HG03520 (cell line): ENCODE measurements at regions not wholly inside any gene's neighbourhood (a gene's known extent, or its start where the extent isn't known, plus 50 kb on each side); places are given as distances from the start of the nearest gene placed in this dataset.

Experiments
- ATAC-seq: cut with Tn5 transposase; IDR thresholded peaks from one replicate; pipeline ENCODE4 v1.9.1; 2021; ENCODE audit warnings: mild to moderate bottlenecking, moderate library complexity; ENCODE audit not compliant: unreplicated experiment

DNA sequence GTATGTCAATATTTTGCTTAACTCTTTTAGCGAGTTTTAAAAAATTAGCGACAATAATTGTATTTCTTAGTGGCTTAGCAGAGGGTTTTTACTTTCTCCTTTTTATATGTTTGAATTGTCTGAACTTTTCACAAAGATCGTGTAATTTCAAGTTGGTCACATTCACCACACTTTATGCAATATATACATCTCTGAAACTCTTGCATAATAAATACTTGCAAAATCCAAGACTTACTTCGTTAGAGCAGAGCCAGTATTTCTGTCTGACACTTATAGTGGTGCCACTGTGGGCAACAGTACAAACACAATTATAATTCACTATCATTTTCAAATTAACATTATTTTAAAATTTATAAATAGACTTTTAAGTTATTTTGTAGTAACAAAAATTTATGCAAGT lies 62.0 kb downstream of the SUCNR1 start:
- ATAC-seq = no peak

DNA sequence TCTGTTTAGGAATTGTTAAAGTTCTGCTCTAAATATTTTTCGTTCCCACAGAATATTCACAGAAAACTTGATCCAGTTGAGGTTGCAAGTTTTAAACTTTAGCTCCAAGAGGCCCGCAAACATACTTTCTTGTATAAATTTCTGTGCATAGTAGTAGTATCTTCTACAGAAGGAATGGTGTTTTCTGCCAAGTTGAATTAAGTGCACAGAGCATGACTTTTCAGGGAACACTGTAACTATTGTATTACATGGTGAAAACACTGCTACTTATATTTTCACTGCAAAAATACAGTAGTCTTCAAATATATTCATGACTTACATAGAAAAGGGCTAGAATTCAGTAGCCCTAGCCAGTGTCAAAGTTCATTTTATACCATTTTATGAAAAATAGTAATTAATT lies 67.0 kb downstream of the SUCNR1 start:
- ATAC-seq = no peak

DNA sequence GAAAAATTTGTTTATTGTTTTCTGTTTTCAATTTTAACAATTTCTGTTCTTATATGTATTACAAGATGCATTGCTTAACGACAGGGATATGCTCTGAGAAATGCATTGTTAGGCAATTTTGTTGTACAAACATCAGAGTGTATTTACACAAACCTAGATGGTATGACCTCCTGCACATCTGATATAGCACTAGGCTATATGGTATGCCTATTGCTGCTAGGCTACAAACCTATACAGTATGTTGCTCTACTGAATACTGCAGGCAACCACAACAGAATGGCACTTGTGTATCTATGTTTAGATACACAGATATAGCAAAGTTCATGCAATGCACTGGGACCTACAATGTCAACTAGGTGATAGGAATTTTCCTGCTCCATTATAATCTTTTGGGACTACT lies 70.1 kb downstream of the SUCNR1 start:
- ATAC-seq = no peak

DNA sequence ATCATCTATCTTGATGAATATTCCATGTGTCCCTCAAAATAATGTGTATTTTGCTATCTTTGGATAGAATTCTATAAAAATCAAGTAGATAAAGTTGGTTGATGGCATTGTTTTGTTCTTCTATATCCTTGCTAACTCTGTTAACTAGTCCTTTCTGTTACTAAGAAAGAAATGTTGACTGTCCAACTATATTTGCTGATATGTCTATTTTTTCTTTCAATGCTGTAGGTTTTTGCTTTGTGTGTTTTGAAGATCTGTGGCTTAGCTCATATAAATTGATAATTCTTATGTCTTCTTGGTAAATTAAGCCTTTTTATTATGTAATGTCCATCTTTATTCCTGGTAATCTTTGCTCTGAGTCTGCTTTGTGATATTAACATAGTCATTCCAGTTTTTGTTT lies 70.9 kb downstream of the SUCNR1 start:
- no peak for ATAC-seq

DNA sequence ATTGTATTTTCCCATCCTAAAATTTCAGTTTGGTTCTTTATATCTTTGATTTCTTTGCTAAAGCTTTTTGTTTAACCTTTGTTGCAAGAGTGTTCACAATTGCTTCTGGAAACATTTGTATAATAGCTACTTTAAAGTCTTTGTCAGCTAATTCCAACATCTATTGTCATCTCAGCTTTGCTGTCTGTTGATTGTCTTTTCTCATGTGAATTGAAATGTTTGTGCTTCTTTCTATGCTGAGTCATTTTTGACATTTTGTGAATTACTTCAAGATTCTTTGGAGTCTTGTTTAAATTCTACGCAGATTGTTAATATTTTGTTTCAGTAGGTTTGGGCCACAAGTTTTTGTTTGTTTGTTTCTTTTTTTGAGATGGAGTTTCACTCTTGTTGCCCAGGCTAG lies 73.2 kb downstream of the SUCNR1 start:
- ATAC-seq = no peak

DNA sequence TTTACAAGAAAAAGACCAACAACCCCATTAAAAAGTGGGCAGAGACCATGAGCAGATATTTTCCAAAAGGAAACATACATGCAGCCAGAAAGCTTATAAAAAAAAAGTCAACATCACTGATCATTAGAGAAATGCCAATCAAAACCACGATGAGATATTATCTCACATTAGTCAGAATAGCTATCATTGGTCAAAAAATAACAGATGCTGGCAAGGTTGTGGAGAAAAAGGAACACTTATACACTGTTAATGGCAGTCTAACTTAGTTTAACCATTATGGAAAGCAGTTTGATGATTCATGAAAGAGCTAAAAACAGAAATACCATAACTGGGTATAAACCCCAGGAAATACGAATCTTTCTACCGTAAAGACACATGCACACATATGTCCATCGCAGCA lies 76.3 kb downstream of the SUCNR1 start:
- no peak for ATAC-seq

DNA sequence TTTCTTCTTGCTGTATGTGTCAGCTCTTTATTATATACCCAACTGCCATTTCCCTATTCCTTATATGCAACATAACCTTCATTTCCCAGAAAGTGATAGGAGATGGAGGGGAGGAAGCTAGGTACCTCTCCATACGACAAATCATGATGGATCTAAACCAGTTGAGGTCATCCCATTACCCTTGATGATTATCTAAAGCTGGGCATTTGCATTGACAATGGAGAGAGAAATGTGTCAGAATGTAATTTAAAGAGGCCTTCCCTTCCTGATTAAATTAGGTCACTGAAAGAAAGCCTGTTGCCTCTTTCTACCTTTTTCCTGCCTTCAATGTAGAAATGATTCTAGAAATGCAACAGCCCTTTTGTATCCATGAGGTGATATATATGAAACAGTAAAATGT lies 81.9 kb downstream of the SUCNR1 start:
- ATAC-seq = no peak

DNA sequence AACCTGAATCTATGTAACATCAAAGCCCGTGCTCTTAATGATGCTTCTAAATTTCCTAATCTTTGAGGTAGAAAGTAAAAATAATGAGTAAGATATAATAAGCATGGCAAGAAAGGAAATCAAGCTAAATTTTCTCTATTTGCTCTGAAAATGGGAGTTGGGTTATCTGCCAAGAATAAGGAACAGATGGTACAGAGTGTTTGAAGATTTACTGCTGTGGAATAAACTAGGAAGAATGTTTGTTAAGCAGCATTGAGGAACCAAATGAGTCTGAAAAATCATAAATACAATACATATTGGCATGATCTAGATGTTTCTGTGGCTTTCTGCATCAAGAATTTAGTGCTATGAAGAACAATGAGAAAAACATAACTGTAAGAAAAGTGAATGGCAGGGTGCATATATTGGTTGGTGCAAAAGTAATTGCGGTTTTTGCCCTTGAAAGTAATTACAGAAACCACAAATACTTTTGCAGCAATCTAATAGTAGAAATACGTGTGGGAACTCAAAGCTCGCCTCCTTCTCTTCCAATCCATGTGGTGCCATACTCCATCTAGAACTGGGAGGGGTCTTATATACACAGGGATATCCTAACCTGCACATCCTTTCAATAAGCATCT lies 87.6 kb downstream of the SUCNR1 start:
- no peak for ATAC-seq

DNA sequence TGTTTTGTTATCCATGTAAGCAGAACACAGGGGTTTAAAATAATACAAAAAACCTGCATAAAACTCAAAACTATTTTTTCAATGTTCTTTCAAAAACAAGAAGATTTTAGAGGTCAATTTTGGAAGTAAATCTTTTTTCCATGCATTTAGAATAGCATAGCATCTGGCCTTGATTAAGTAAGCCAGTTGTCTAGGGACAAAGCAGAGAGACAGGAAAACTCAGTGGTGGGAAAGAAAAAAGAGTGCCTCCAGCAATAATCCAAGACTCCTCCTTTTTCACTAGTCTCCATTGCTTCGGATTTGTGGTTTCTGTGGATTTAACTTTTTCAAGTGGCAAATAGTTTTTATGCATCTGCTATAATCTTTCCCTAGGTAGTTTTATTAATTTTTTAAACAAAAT lies 88.9 kb downstream of the SUCNR1 start:
- ATAC-seq = no peak

DNA sequence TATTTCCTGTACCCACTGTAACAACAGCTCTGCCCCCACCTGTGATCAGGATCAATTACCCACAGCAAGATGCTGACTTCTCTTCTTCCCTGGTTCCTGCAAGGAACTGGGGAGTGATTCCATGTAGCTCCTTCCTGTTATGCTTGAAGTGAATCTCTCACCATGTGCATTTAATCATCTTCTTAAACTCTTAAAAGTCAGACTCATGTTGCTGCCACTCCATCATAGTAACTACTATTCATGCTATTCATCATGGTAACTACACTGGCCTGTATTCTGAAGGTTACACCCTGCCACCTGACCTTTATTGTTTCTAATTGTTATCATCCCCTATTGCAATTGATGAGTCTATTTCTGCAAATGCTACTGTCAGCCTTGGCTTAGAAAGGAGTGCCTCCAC lies 89.5 kb downstream of the SUCNR1 start:
- ATAC-seq = no peak

DNA sequence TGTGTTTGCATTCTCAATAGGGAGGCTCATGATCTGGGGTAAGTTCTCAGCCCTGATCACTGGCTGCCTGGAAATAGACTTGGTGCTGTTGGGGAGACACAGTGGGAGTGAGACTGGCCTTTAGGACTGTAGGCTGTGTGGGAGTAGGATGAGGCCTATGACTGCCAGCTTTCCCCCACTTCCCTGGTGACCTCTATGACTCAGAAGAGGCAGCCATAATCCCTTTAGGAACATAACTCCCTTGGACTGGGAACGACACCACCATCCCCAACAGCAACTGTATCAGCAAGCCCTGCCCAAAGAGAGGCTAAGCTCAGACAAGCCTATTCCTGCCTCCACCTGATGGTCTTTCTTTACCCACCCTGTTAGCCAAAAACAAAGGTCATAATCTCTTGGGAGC lies 91.3 kb downstream of the SUCNR1 start:
- no peak for ATAC-seq

DNA sequence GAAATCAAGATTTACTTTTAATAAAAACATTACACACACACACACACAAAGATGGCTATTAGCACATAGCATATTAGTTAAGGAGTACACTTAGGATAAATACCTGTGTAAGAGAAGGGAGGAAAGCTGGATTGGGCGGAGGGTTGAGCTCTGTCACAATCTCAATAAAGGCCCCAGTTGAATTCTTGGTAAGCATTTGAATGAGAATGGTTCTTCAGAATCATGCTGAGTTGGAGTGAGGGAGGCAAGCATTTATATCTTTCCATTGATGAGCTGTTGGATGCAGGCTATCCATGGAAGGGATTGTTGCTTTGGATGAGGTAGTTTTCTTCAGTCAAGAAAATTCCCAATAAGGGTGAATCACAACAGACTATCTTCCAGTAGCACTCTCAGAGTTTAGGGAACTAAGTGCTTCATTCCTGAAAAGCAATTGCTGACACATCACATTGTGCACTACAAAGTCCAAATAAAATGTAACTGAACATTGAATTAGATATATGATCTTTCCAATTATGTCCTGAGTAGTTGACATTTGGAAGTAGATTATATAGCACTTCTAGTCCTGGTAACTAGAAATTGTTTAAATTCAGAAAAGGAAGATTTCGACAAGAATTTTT lies 95.7 kb downstream of the SUCNR1 start:
- ATAC-seq = no peak

DNA sequence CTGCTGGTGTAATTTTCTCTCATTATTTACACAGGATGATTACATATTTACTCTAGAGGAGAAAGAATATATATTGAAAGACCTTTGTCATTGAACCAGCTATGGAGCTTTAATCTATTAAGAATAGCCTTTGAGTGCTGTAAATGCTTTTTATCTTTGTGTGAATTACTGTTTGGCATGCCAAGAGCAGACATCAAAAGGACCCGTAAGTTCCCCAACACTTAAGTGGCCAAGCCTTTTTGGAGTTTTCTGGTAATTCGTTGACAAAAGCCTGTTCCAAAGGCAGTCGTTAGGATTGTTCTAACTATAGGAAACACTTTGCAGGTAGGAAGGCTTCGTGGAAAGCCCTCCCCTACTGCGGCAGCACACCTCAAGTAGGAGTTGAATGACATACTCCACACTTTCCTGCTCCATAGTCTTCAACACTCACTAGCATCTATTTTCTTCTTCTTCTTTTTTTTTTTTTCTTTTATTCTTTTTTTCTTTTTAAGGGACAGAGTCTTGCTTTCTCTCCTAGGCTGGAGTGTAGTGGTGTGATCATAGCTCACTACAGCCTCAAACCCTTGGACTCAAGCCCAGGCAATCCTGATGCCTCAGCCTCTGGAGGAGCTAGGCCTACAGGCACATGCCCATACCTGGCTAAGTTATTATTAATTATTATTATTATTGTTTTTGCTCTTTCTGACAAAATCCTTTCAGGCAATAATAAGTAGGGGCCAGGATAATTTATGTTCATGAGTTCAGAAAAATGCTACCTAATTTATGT lies 98.6 kb downstream of the SUCNR1 start:
- ATAC-seq = no peak

DNA sequence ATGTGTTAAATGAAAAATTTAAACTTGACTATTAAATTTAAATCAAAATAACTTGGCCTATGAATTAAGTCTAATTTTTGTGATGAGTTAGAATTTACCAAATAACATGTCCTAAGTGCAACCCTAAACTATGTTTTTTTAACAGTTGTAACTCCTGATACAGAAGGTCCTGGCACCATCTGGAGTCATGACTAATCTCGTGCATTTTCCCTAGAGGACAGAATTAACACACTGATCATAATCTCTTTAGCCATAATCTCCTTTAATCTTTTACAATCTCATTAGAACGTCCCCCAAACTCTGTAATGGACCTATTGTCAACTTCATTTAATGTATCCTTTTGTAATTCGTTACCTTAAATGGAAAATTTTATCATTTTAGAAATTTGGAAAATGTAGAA lies 100.6 kb downstream of the SUCNR1 start:
- ATAC-seq = no peak

DNA sequence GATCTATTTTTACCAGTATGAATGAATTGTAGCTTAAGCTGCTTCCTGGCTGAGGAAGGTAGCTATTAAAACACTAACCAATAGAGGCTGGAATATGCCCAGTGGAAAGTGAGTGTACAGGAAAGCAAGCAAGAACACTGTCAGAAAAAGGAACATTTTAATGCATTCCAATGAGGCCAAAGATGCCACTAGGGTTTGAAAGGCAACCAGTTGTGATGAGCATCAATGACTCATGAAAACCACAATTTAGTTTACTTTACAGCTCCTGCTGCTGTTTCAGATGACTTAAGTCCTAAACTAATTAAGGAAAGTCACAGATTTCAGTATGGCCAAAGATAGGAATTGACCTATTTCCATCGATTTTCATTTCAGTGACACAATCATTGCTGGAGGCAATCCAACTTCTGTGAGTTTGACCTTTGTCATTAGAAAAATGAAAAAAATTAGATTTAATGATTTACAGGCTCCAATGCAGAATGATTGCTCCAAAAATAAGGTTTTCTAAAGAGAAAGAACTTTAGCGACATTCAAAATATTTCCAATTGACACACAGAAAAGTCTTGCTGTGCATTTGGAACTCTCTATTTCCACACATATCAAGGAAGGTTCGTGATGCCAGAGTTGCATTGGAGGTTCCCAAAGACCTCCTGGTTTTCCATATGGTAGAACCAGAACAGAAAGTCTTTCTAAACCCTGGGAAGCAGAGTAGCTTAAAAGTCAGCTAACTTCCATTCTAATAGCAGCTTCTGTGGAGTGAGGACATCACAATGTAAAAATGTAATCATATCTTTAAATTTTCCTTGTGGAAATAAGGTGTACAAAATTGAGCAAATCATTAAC lies 103.0 kb downstream of the SUCNR1 start:
- ATAC-seq = no peak

DNA sequence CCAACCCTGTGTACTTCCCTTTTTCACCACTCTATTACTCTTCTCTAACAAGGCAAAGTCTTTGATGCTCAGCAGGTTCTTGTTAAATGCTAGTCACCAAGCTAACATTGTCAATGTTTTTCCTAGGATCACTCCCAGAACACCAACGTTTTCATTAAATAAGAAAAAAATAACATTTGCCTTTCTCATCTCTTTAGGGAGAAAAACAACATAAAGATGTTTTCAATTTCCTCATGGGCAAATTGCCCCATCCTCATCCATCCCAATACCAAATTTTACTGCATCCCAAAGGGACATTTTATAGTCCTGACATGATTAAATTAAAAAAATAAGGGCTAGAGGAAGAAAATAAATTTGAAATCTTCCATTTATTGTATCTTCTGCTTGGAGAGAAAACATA lies 106.5 kb downstream of the SUCNR1 start:
- ATAC-seq = no peak

DNA sequence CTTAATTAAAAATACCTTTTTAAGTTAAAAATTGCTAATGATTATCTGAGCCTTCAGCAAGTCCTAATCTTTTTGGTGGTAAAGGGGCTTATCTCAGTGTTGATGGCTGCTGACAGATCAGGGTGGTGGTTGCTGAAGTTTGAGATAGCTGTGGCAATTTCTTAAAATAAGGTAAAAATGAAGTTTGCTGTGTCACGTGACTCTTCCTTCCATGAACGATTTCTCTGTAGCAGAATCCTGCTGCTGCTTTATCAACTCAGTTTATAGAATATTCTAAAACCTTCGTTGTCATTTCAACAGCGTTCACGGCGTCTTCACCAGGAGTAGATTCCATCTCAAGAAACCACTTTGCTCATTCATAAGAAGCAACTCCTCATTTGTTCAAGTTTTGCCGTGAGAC lies 110.1 kb downstream of the SUCNR1 start:
- ATAC-seq = no peak

DNA sequence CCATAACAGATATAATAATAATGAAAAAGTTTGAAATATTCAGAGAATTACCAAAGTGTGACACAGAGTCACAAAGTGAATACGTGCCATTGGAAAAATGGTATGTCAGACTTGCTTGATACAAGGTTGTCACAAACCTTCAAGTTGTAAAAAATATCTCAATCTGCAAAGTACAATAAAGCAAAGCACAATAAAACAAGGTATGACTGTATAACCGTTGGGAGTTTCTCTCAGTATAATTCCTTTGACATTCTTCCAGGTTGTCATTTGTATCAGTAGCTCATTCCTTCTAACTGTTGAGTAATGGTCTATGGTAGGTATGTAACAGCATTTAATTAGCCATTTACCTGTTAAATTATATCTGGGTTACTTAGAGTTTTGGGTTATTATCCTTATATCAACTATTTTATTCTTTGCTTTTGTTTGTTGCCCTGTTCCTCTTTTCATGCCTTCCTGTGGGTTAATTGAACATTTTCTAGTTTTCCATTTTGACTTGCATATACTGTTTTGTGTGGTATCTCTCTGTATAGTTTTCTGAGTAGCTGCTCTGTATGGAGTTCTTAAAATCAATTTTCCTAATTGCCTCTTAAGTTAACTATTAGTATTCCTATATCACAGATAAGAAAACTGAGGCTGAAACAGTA lies 112.5 kb downstream of the SUCNR1 start:
- no peak for ATAC-seq

DNA sequence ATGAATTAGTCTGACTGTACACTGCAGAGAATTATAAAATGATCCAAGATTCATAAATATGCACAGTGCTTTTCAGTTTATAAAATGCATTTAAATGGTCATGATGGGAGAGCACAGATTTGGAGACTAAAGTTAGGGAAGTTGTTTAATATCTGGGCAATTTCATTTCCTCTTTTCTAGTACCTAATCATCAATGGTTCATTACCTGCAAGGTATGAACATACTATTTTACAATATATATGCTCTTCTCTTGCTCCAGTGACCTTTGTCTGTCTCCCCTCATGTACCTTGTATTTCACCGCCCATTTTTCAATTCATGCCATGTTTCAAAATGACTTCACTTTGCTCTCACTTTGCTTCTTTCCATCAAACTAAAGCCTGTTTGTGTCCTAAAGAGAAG lies 114.5 kb downstream of the SUCNR1 start:
- ATAC-seq = no peak

DNA sequence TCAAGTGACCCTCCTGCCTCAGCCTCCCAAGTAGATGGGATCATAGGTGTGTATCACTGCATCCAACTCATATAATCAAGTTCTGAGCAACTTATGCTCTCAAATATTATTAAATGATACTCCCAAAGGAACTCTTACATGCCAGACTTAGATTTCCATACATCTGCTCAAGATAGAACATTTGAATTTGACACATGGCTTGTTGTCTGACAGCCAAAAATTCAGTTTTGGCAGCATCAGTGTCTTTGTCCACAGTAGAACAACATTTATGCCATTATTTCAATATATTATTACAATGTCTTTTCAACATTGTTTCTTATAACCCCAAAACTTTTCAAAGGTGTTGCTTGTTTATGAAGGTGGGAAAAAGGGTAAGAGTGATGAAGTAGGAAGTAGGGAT lies 116.2 kb downstream of the SUCNR1 start:
- ATAC-seq = no peak
